K562 (cell line): ENCODE measurements at regions not wholly inside any gene's neighbourhood (a gene's known extent, or its start where the extent isn't known, plus 50 kb on each side); places are given as distances from the start of the nearest gene placed in this dataset.

Experiments used
- ATAC-seq: fragments of 200-7000 bp; cut with Tn5 transposase; 3 replicates; pipeline ENCODE4 v1.9.1; 2020; ENCODE audit warnings: moderate library complexity
- BruUV-seq: library from RNA; stranded (reverse); fragments of 400-500 nt; replicated peaks from 2 replicates; lab custom pipeline; 2021; lab: Mats Ljungman, UMichigan
- CTCF ChIA-PET: fragments of 300-600 bp; formaldehyde crosslinking; extraction: SDS; loops from one replicate; lab custom pipeline; 2021; ENCODE audit warnings: low intra/inter-chr PET ratio; lab: Yijun Ruan, JAX
- POLR2A ChIA-PET: fragments of 300-600, 350-650 bp; sonication (Branson Sonifier 250); formaldehyde crosslinking; extraction: SDS; loops from one replicate; lab custom pipeline; 2021; ENCODE audit warnings: antibody characterized with exemption, inconsistent platforms; lab: Yijun Ruan, JAX
- DNase-seq, 4 experiments: peaks; one replicate each; pipeline versions ENCODE4 v3.0.0 to v3.0.0-alpha.2; 2011 to 2018; ENCODE audit warnings: low spot score in 3 of 4, mixed read lengths in 3 of 4; ENCODE audit errors: extremely low read depth in 1 of 4
- FAIRE-seq: peaks from 2 replicates; lab custom pipeline; 2011; peaks lifted over from hg19 to GRCh38; lab: Jason Lieb, UNC
- H2AFZ ChIP-seq: 2 replicates; pipeline ENCODE4 v1.6.0; 2011; ENCODE audit warnings: low read depth, low read length, control low read depth, inconsistent platforms
- H3K27ac ChIP-seq: fragments of 200-600 bp; 3 replicates; pipeline ENCODE4 v1.8.0; 2011; ENCODE audit warnings: low read depth, mild to moderate bottlenecking, control low read depth, inconsistent platforms, low read length, moderate library complexity, mixed read lengths; ENCODE audit errors: extremely low read depth
- H3K27me3 ChIP-seq, 2 experiments: fragments of 300-600 bp in 1 of 2; 2 replicates in 1 of 2; 3 replicates in 1 of 2; pipeline versions ENCODE4 v1.6.0 to v1.8.0; 2011; ENCODE audit warnings: inconsistent platforms in 2 of 2, low read length in 2 of 2, mild to moderate bottlenecking in 1 of 2, mixed read lengths in 1 of 2, moderate library complexity in 1 of 2; ENCODE audit not compliant: control insufficient read depth in 2 of 2, insufficient read depth in 2 of 2
- H3K36me3 ChIP-seq: fragments of 300-600 bp; 3 replicates; pipeline ENCODE4 v1.8.0; 2011; ENCODE audit warnings: mild to moderate bottlenecking, low read length, inconsistent platforms; ENCODE audit not compliant: control insufficient read depth, insufficient read depth
- H3K4me1 ChIP-seq, 2 experiments: fragments of 200-600 bp in 1 of 2; replicated peaks in 1 of 2; 2 replicates in 1 of 2; 3 replicates in 1 of 2; pipeline versions ENCODE4 v1.5.1 to v1.8.0; 2011; ENCODE audit warnings: inconsistent platforms in 2 of 2, low read length in 2 of 2, mild to moderate bottlenecking in 1 of 2, mixed read lengths in 1 of 2, moderate library complexity in 1 of 2; ENCODE audit not compliant: control insufficient read depth in 2 of 2, insufficient read depth in 2 of 2
- H3K4me2 ChIP-seq: 2 replicates; pipeline ENCODE4 v1.6.1; 2011; ENCODE audit warnings: low read length, control low read depth, inconsistent platforms, mixed read lengths; ENCODE audit not compliant: insufficient read depth
- H3K4me3 ChIP-seq: fragments of 200-600 bp; sonication (generic), shearing (Covaris generic); 2 replicates; pipeline ENCODE4 v1.5.1; 2016; ENCODE audit warnings: control low read depth, inconsistent platforms
- H3K79me2 ChIP-seq: fragments of 200-600 bp; 3 replicates; pipeline ENCODE4 v1.8.0; 2011; ENCODE audit warnings: low read length, inconsistent platforms; ENCODE audit not compliant: control insufficient read depth, insufficient read depth
- H3K9ac ChIP-seq, 2 experiments: 2 replicates each; pipeline versions ENCODE4 v1.6.0 to v1.6.1; 2011; ENCODE audit warnings: low read depth in 2 of 2, low read length in 2 of 2, control low read depth in 1 of 2, inconsistent platforms in 1 of 2, mild to moderate bottlenecking in 1 of 2, mixed read lengths in 1 of 2; ENCODE audit not compliant: insufficient read depth in 1 of 2
- H3K9me1 ChIP-seq: one replicate; pipeline ENCODE4 v1.6.0; 2011; ENCODE audit warnings: inconsistent platforms, mild to moderate bottlenecking, low read length, moderate library complexity; ENCODE audit not compliant: control insufficient read depth, insufficient read depth
- H3K9me3 ChIP-seq: replicated peaks from 2 replicates; pipeline ENCODE4 v1.5.1; 2011; ENCODE audit warnings: low read depth, low read length, inconsistent platforms; ENCODE audit not compliant: control insufficient read depth, insufficient read depth
- H4K20me1 ChIP-seq: replicated peaks from 2 replicates; pipeline ENCODE4 v1.6.1; 2011; ENCODE audit warnings: low read length, inconsistent platforms, mixed read lengths; ENCODE audit not compliant: control insufficient read depth, insufficient read depth
- BCOR ChIP-seq: fragments of 450-650 bp; IDR thresholded peaks from 2 replicates; pipeline ENCODE4 v1.6.1; 2016
- EGR1 ChIP-seq: fragments of 450-650 bp; conservative IDR thresholded peaks from 2 replicates; pipeline ENCODE4 v1.6.1; 2017; ENCODE audit warnings: mild to moderate bottlenecking
- MTA1 ChIP-seq: fragments of 450-650 bp; IDR thresholded peaks from 2 replicates; pipeline ENCODE4 v1.6.1; 2017; ENCODE audit warnings: borderline replicate concordance
- RAD21 ChIP-seq, 2 experiments: fragments of 250-450 bp in 1 of 2; fragments of 450-650 bp in 1 of 2; sonication (Bioruptor Pico) in 1 of 2; formaldehyde crosslinking in 1 of 2; IDR thresholded peaks in 1 of 2; conservative IDR thresholded peaks in 1 of 2; 2 replicates each; pipeline versions ENCODE4 v1.4.0 to v1.8.0; 2020 to 2022; ENCODE audit warnings: mild to moderate bottlenecking in 2 of 2, moderate library complexity in 1 of 2
- RB1 ChIP-seq: fragments of 450-650 bp; IDR thresholded peaks from 2 replicates; pipeline ENCODE4 v1.6.1; 2017; ENCODE audit warnings: low read depth, mild to moderate bottlenecking
- SP2 ChIP-seq: IDR thresholded peaks from 2 replicates; pipeline ENCODE4 v1.6.1; 2011; ENCODE audit warnings: mild to moderate bottlenecking, low read depth, low read length, moderate library complexity; ENCODE audit not compliant: poor library complexity, severe bottlenecking; ENCODE audit errors: extremely low read depth
- TAL1 ChIP-seq: fragments of 450-650 bp; IDR thresholded peaks from 2 replicates; pipeline ENCODE4 v1.6.1; 2016; ENCODE audit warnings: mild to moderate bottlenecking
- TFAM ChIP-seq: fragments of 250-450 bp; sonication (Bioruptor Pico); conservative IDR thresholded peaks from 2 replicates; pipeline ENCODE4 v1.5.0; 2021; ENCODE audit warnings: mild to moderate bottlenecking, moderate library complexity
- ZBTB11 ChIP-seq, 3 experiments: fragments of 200-800 bp in 1 of 3; fragments of 250-450 bp in 1 of 3; fragments of 450-650 bp in 1 of 3; sonication (Bioruptor Pico) in 1 of 3; sonication (Bioruptor generic) in 1 of 3; formaldehyde crosslinking in 1 of 3; IDR thresholded peaks; 2 replicates each; pipeline versions ENCODE4 v1.6.1 to v1.8.0; 2016 to 2022; ENCODE audit warnings: mild to moderate bottlenecking in 2 of 3, missing genetic modification characterization in 2 of 3, missing compliant biosample characterization in 1 of 3, moderate library complexity in 1 of 3
- WGBS: fragments of 100-300 bp; shearing (Covaris generic); methylation state at CpG from one replicate; pipeline ENCODE4 v1.1.6; 2016; ENCODE audit warnings: low coverage, mixed read lengths; ENCODE audit not compliant: insufficient coverage; ENCODE audit errors: missing lambda C conversion rate; 5-methylcytosine and 5-hydroxymethylcytosine counted together
- in situ Hi-C: fragments of 300-500 bp; cut with MboI; formaldehyde crosslinking; loops from 4 replicates; pipeline ENCODE4 v1.15.0; 2018; ENCODE audit warnings: inconsistent platforms, mixed read lengths
- intact Hi-C: fragments of 100-400 bp; cut with micrococcal nuclease; formaldehyde crosslinking; loops from 2 replicates; pipeline ENCODE4 v1.14.2; 2022

- FAIRE-seq (no peak), ATAC-seq (no peak), DNase-seq (no peak)
- CTCF ChIA-PET, result no interaction called here
- 0% methylated on average over 1 of the region's 1 CpG for WGBS
- Histone ChIP-seq H3K4me1 (no peaks in the 10 kb centered on the region), H3K36me3 (no peaks in the 10 kb centered on the region), H3K79me2 (no peaks in the 10 kb centered on the region), H3K9me3 (no peaks in the 10 kb centered on the region), H2AFZ (no peak overlapping the region), H3K4me3 (no peak overlapping the region), H3K9ac (no peak overlapping the region), H3K27ac (no peak overlapping the region), H3K4me2 (no peak overlapping the region), H3K27me3 (no peaks in the 10 kb centered on the region), H3K9me1 (no peaks in the 10 kb centered on the region), H4K20me1 (no peaks in the 10 kb centered on the region)
- in situ Hi-C loops (no loop called here), intact Hi-C loops (no loop called here)
- no TSS peak for BruUV-seq
- TF ChIP-seq ZBTB11 (CRISPR knock-in tag; IDR thresholded peaks at IDR 0.05) (no peak), EGR1 (no peak), MTA1 (no peak), TFAM (CRISPR knock-in tag) (no peak), TAL1 (no peak), RAD21 (CRISPR knock-in tag; conservative IDR thresholded peaks at IDR 0.05 in 1 of 2, IDR thresholded peaks at IDR 0.05 in 1 of 2) (no peak), SP2 (no peak), BCOR (no peak), RB1 (no peak)
- POLR2A ChIA-PET, result no interaction called here
Observed at GRCh38 chr4:180207921-180208320, 2035.3 kb upstream of the TENM3 start.
